Naive thymus-derived CD4-positive, alpha-beta T cell (primary cell): ENCODE measurements at regions not wholly inside any gene's neighbourhood (a gene's known extent, or its start where the extent isn't known, plus 50 kb on each side); places are given as distances from the start of the nearest gene placed in this dataset.

ENCODE experiments used
- ATAC-seq: fragments of 150-1000 bp; cut with Tn5 transposase; 2 replicates; pipeline ENCODE4 v1.10.0; 2021; ENCODE audit warnings: mild to moderate bottlenecking, moderate library complexity
- CTCF ChIA-PET: fragments of 350-600 bp; sonication (Branson Sonifier 250); formaldehyde crosslinking; loops from one replicate; lab custom pipeline; 2021; ENCODE audit warnings: antibody characterized with exemption; lab: Charles Lee
- POLR2A ChIA-PET: fragments of 350-600 bp; sonication (Branson Sonifier 250); formaldehyde crosslinking; loops from one replicate; lab custom pipeline; 2021; ENCODE audit warnings: antibody characterized with exemption, inconsistent platforms; lab: Charles Lee
- DNase-seq, 9 donors: peaks; one replicate each; pipeline versions ENCODE4 v3.0.0 to v3.0.0-alpha.2; 2020 to 2022; ENCODE audit warnings: mixed read lengths in 1 of 9
- H3K27ac ChIP-seq: one replicate; pipeline ENCODE4 v1.7.0; 2013; ENCODE audit warnings: mild to moderate bottlenecking, low read depth, low read length, moderate library complexity
- H3K27me3 ChIP-seq, 2 donors: one replicate each; pipeline ENCODE4 v1.7.0; 2013; ENCODE audit warnings: low read length in 2 of 2, mild to moderate bottlenecking in 2 of 2, moderate library complexity in 2 of 2; ENCODE audit not compliant: control insufficient read depth in 2 of 2, insufficient read depth in 2 of 2
- H3K36me3 ChIP-seq, 3 experiments: 1 replicate in 2 of 3; 2 replicates in 1 of 3; pipeline ENCODE4 v1.7.0; 2013; ENCODE audit warnings: low read length in 3 of 3, mild to moderate bottlenecking in 3 of 3, moderate library complexity in 1 of 3; ENCODE audit not compliant: insufficient read depth in 3 of 3, control insufficient read depth in 2 of 3
- H3K4me1 ChIP-seq, 2 donors: one replicate each; pipeline ENCODE4 v1.7.0; 2013; ENCODE audit warnings: low read length in 2 of 2, mild to moderate bottlenecking in 2 of 2, moderate library complexity in 1 of 2; ENCODE audit not compliant: control insufficient read depth in 2 of 2, insufficient read depth in 2 of 2
- H3K4me3 ChIP-seq: 2 replicates; pipeline ENCODE4 v1.7.0; 2013; ENCODE audit warnings: mild to moderate bottlenecking, low read length
- H3K9me3 ChIP-seq, 3 experiments: 1 replicate in 2 of 3; 2 replicates in 1 of 3; pipeline ENCODE4 v1.7.0; 2013; ENCODE audit warnings: low read length in 3 of 3; ENCODE audit not compliant: control insufficient read depth in 2 of 3
- H3K27ac Mint-ChIP-seq, 9 donors: one replicate each; pipeline ENCODE4 v1.8.0; 2020 to 2022; ENCODE audit warnings: mixed read lengths in 9 of 9, mild to moderate bottlenecking in 8 of 9, moderate library complexity in 5 of 9, inconsistent platforms in 2 of 9
- H3K27me3 Mint-ChIP-seq, 5 donors: one replicate each; pipeline ENCODE4 v1.8.0; 2021 to 2022; ENCODE audit warnings: mixed read lengths in 5 of 5, mild to moderate bottlenecking in 1 of 5
- H3K36me3 Mint-ChIP-seq, 5 donors: one replicate each; pipeline ENCODE4 v1.8.0; 2020 to 2022; ENCODE audit warnings: mixed read lengths in 5 of 5, mild to moderate bottlenecking in 3 of 5, inconsistent platforms in 1 of 5
- H3K4me1 Mint-ChIP-seq, 7 donors: one replicate each; pipeline ENCODE4 v1.8.0; 2020 to 2022; ENCODE audit warnings: mixed read lengths in 7 of 7, mild to moderate bottlenecking in 3 of 7, inconsistent platforms in 1 of 7
- H3K4me3 Mint-ChIP-seq, 10 donors: one replicate each; pipeline ENCODE4 v1.8.0; 2020 to 2022; ENCODE audit warnings: mild to moderate bottlenecking in 10 of 10, mixed read lengths in 10 of 10, moderate library complexity in 6 of 10, inconsistent platforms in 2 of 10
- H3K9me3 Mint-ChIP-seq, 11 donors: one replicate each; pipeline ENCODE4 v1.8.0; 2020 to 2022; ENCODE audit warnings: mixed read lengths in 11 of 11, mild to moderate bottlenecking in 4 of 11, inconsistent platforms in 1 of 11, moderate library complexity in 1 of 11
- intact Hi-C, 2 donors: fragments of 100-400 bp; cut with micrococcal nuclease; formaldehyde crosslinking; loops; one replicate each; pipeline ENCODE4 v1.15.1; 2023

DNA sequence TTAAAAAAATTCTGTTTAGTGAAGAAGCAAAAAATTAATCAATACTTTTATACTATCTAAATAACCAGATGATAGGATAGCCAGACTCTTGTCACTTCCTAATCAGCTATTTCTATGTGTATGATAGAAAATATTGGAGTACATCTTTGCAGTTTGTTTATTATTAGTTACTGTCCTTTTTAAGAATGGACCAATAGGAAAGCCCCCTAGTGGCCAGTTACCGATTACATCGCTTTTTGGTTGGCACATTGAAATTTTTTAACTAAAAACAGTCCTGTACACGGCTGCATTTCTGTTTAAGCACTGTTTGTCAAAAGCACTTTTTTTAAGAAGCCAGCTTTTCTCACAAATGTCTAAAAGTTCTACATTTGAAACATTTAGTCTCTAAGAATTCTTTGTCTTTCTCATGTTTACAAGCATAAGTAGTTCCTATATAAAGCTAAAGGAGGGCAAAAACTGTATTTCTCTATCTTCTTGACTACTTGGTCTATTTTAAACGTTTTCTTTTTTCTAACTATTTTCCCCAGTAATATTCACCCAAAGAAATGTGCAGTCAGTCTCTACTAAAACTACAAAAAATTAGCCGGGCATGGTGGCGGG is 253.2 kb upstream of the LRTM1 start:
- CTCF ChIA-PET = no interaction called here
- no peak for DNase-seq
- intact Hi-C loops = loop anchor here in 1 of 2 donors (5.0 to 10.0 kb wide), 2 partner anchors 326 to 754 kb away; no protein-coding TSS in a partner anchor

DNA sequence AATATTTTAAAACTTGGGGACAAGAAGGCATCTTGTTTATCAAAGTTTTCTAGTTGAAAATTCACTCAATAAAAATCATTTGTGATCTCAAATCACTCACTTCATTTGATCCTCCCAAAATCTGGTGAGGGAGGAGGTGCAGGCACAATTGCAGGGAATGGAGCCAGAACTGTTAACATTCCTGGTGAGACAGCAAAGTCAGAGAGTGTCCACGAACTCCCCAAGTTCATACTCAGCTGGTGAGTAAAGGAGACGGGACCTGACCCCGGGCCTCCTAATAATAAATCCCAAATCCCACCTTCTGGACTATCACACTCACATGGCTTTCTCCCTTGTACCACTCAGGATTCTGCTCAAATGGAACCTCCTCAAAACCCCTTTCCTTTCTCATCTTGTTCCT is 252.3 kb upstream of the LRTM1 start:
- Mint-ChIP-seq H3K4me3 (no peak overlapping the region), H3K27me3 (peaks cover 0 to 5% (median 0%) of the 10 kb centered on the region in 5 donors), H3K4me1 (no peaks in the 10 kb centered on the region), H3K9me3 (peaks cover 0 to 5% (median 0%) of the 10 kb centered on the region in 11 donors), H3K36me3 (no peaks in the 10 kb centered on the region), H3K27ac (no peak overlapping the region)
- intact Hi-C loops = loop anchor here in 1 of 2 donors (5.0 to 10.0 kb wide), 2 partner anchors 325 to 753 kb away; no protein-coding TSS in a partner anchor
- ATAC-seq (no peak), DNase-seq (no peak)
- POLR2A ChIA-PET = no interaction called here
- no peaks in the 10 kb centered on the region for H3K36me3 ChIP-seq
- CTCF ChIA-PET = interaction anchor here (0.7 kb wide), 1 partner anchor 265 kb away, joined by 3 read pairs; no protein-coding TSS in a partner anchor
- no peaks in the 10 kb centered on the region for H3K27me3 ChIP-seq
- H3K4me3 ChIP-seq = no peak overlapping the region
- no peaks in the 10 kb centered on the region for H3K4me1 ChIP-seq
- no peaks in the 10 kb centered on the region for H3K9me3 ChIP-seq
- H3K27ac ChIP-seq = no peak overlapping the region

More for the DNA sequence above, 253.2 kb upstream of the LRTM1 start:
- no peak overlapping the region for H3K4me3 Mint-ChIP-seq
- ATAC-seq = no peak
- H3K27me3 Mint-ChIP-seq = peaks cover 0 to 5% (median 0%) of the 10 kb centered on the region in 5 donors
- Histone ChIP-seq H3K27ac (no peak overlapping the region), H3K9me3 (no peaks in the 10 kb centered on the region), H3K4me1 (no peaks in the 10 kb centered on the region), H3K4me3 (no peak overlapping the region), H3K27me3 (no peaks in the 10 kb centered on the region), H3K36me3 (no peaks in the 10 kb centered on the region)
- no peak overlapping the region for H3K27ac Mint-ChIP-seq
- H3K4me1 Mint-ChIP-seq = no peaks in the 10 kb centered on the region
- POLR2A ChIA-PET = no interaction called here
- H3K9me3 Mint-ChIP-seq = peaks cover 0 to 5% (median 0%) of the 10 kb centered on the region in 11 donors
- H3K36me3 Mint-ChIP-seq = no peaks in the 10 kb centered on the region

GRCh38 chr3:55178336-55178735 is 250.5 kb upstream of the LRTM1 start:
- Histone ChIP-seq H3K36me3 (no peaks in the 10 kb centered on the region), H3K27ac (no peak overlapping the region), H3K4me3 (no peak overlapping the region), H3K4me1 (no peaks in the 10 kb centered on the region), H3K27me3 (no peaks in the 10 kb centered on the region), H3K9me3 (no peaks in the 10 kb centered on the region)
- Mint-ChIP-seq H3K4me3 (no peak overlapping the region), H3K27me3 (peaks cover 0 to 5% (median 0%) of the 10 kb centered on the region in 5 donors), H3K27ac (no peak overlapping the region), H3K4me1 (no peaks in the 10 kb centered on the region), H3K36me3 (no peaks in the 10 kb centered on the region), H3K9me3 (peaks cover 0 to 5% (median 0%) of the 10 kb centered on the region in 11 donors)
- no peak for ATAC-seq
- ChIA-PET POLR2A (no interaction called here), CTCF (no interaction called here)
- intact Hi-C loops = no loop called here
- no peak for DNase-seq

DNA sequence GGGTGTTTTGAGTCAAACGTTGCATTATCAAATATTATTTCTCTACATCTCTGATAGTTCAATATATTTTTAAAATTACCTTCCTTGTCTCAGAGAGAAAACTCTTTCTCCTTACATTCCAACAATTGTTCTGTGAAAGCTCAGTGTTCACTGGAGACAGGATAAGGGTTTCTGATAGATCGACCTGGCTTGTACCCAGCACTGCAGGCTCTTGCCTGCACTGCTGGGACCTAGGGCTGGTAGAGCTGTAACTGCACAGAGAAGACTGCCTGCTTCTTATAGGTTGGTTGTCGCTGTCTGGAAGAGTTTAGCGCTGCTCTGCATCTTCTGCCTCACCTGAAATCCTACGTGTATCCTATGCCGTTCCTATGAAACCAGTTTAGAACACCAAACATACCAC is 249.9 kb upstream of the LRTM1 start:
- no peaks in the 10 kb centered on the region for H3K4me1 Mint-ChIP-seq

DNA sequence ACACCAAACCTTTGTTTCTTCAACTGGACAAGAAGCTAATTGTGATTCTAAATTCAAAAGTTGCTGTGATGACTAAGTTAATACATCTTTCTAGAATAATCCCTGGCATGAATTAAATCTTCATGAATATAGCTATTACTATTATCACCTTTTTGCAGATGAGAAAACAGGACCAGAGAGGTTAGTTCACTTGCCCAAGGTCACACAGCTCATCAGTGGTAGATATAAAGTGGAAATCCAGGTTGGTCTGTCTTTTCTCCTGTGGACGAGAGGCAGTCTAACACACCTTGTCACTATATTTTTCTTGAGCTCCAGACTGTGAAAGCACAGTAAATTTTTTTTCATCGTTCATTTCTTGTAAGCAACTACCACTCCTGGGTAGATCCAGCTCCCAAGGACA is 247.6 kb upstream of the LRTM1 start:
- Histone ChIP-seq H3K27me3 (no peaks in the 10 kb centered on the region), H3K27ac (no peak overlapping the region), H3K36me3 (no peaks in the 10 kb centered on the region), H3K9me3 (no peaks in the 10 kb centered on the region), H3K4me3 (no peak overlapping the region), H3K4me1 (no peaks in the 10 kb centered on the region)
- H3K36me3 Mint-ChIP-seq = no peaks in the 10 kb centered on the region
- H3K27ac Mint-ChIP-seq = no peak overlapping the region
- DNase-seq = no peak
- no peak overlapping the region for H3K4me3 Mint-ChIP-seq
- peaks cover 0 to 7% (median 0%) of the 10 kb centered on the region in 5 donors for H3K27me3 Mint-ChIP-seq
- H3K9me3 Mint-ChIP-seq = peaks cover 0 to 8% (median 2%) of the 10 kb centered on the region in 11 donors
- ChIA-PET POLR2A (no interaction called here), CTCF (no interaction called here)
- ATAC-seq = no peak
- H3K4me1 Mint-ChIP-seq = no peaks in the 10 kb centered on the region
- intact Hi-C loops = no loop called here

More for the DNA sequence above, 249.9 kb upstream of the LRTM1 start:
- no peaks in the 10 kb centered on the region for H3K36me3 ChIP-seq
- H3K27ac ChIP-seq = no peak overlapping the region
- H3K4me3 Mint-ChIP-seq = no peak overlapping the region
- H3K9me3 ChIP-seq = no peaks in the 10 kb centered on the region
- CTCF ChIA-PET = no interaction called here
- DNase-seq = no peak
- no peak overlapping the region for H3K4me3 ChIP-seq
- no peaks in the 10 kb centered on the region for H3K4me1 ChIP-seq
- peaks cover 0 to 5% (median 0%) of the 10 kb centered on the region in 11 donors for H3K9me3 Mint-ChIP-seq
- H3K27me3 ChIP-seq = no peaks in the 10 kb centered on the region
- peaks cover 0 to 5% (median 0%) of the 10 kb centered on the region in 5 donors for H3K27me3 Mint-ChIP-seq
- intact Hi-C loops = no loop called here
- no peaks in the 10 kb centered on the region for H3K36me3 Mint-ChIP-seq
- no peak for ATAC-seq
- POLR2A ChIA-PET = no interaction called here
- H3K27ac Mint-ChIP-seq = no peak overlapping the region

DNA sequence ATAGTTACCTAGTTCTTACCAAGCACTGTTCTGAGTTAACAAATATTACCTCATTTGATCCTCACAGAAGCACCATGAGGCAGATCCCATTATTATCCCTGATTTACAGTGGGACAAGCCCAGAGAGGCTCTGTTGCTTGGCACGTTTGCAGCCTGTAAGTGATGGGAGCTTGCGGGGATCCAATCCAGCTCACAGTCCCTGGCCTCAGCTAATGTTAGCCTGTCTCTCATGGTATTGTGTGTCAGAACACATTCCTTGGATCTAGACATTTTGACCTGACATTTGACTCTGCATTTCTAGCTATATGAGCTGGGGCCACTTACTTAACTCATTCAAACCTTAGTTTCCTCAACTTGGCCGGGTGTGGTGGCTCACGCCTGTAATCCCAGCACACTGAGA is 246.9 kb upstream of the LRTM1 start:
- Histone ChIP-seq H3K36me3 (no peaks in the 10 kb centered on the region), H3K4me1 (no peaks in the 10 kb centered on the region), H3K4me3 (no peak overlapping the region), H3K27ac (no peak overlapping the region), H3K27me3 (no peaks in the 10 kb centered on the region), H3K9me3 (no peaks in the 10 kb centered on the region)
- Mint-ChIP-seq H3K4me3 (no peak overlapping the region), H3K36me3 (no peaks in the 10 kb centered on the region), H3K27ac (no peak overlapping the region), H3K4me1 (no peaks in the 10 kb centered on the region), H3K27me3 (peaks cover 0 to 6% (median 0%) of the 10 kb centered on the region in 5 donors), H3K9me3 (peaks cover 0 to 8% (median 2%) of the 10 kb centered on the region in 11 donors)
- ChIA-PET CTCF (no interaction called here), POLR2A (no interaction called here)
- intact Hi-C loops = no loop called here
- no peak for DNase-seq
- ATAC-seq = no peak

DNA sequence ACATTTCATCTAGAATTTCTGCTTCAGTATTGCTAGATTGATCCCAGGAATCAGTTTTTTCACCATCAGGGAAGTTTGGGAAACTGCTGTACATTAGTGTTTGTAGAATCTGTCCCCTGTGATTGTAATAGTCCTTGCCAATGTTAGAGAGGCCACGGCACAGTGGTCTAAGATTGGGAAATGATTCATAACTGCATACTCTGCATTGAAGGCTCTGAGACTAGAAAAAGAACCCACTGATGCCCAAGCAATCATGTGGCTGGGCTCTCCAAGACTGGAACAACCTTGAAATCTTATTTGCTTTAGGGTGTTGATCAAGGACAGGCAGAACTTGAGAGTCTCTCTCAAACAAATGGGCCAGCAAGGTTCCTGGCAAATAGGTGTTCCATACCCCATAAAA is 245.6 kb upstream of the LRTM1 start:
- no peaks in the 10 kb centered on the region for H3K36me3 Mint-ChIP-seq
- POLR2A ChIA-PET = no interaction called here
- intact Hi-C loops = no loop called here

More for the DNA sequence above, 245.6 kb upstream of the LRTM1 start:
- no peaks in the 10 kb centered on the region for H3K27me3 ChIP-seq
- no peaks in the 10 kb centered on the region for H3K9me3 ChIP-seq
- H3K9me3 Mint-ChIP-seq = peaks cover 0 to 8% (median 2%) of the 10 kb centered on the region in 11 donors
- no peaks in the 10 kb centered on the region for H3K4me1 Mint-ChIP-seq
- no peak overlapping the region for H3K4me3 ChIP-seq
- no peak overlapping the region for H3K27ac Mint-ChIP-seq
- H3K36me3 ChIP-seq = no peaks in the 10 kb centered on the region
- H3K27me3 Mint-ChIP-seq = peaks cover 0 to 6% (median 0%) of the 10 kb centered on the region in 5 donors
- no peak overlapping the region for H3K27ac ChIP-seq
- CTCF ChIA-PET = no interaction called here
- H3K4me1 ChIP-seq = no peaks in the 10 kb centered on the region
- ATAC-seq = no peak
- H3K4me3 Mint-ChIP-seq = no peak overlapping the region
- DNase-seq = no peak
